ENCODE measurements at regions not wholly inside any gene's neighbourhood (a gene's known extent, or its start where the extent isn't known, plus 50 kb on each side); places are given as distances from the start of the nearest gene placed in this dataset.

GRCh38 chr1:94741996-94742395, 78.2 kb upstream of the SLC44A3 start:
- Histone ChIP-seq H3K4me3 (no peak overlapping the region), H3K9ac (no peak overlapping the region), H3K27me3 (no peaks in the 10 kb centered on the region), H3K9me3 (ENCODE audit: low read depth) (no peaks in the 10 kb centered on the region), H3K27ac (no peak overlapping the region), H3F3A (ENCODE audit: low read depth) (no peaks in the 10 kb centered on the region), H2AFZ (replicated peaks) (no peak overlapping the region), H3K36me3 (no peaks in the 10 kb centered on the region), H3K4me2 (no peak overlapping the region), H3K4me1 (no peaks in the 10 kb centered on the region), H4K20me1 (ENCODE audit: low read depth) (no peaks in the 10 kb centered on the region), H3K79me2 (ENCODE audit: low read depth) (no peaks in the 10 kb centered on the region)
- H3K36me3 Mint-ChIP-seq, result no peaks in the 10 kb centered on the region
- H3K9me3 Mint-ChIP-seq, result no peaks in the 10 kb centered on the region
- no peak for DNase-seq (ENCODE audit: low spot score)
- no peak overlapping the region for H3K27ac Mint-ChIP-seq
- TF ChIP-seq EZH2 (IDR thresholded peaks at IDR 0.05) (no peak), EZH2phosphoT487 (IDR thresholded peaks at IDR 0.05) (no peak), CTCF (IDR thresholded peaks at IDR 0.05) (no peak)
- peaks cover 3% of the 10 kb centered on the region for H3K27me3 Mint-ChIP-seq (ENCODE audit: insufficient read depth, low read depth)
- H3K4me1 Mint-ChIP-seq, result peaks cover 4% of the 10 kb centered on the region
- no peak overlapping the region for H3K4me3 Mint-ChIP-seq

- H3K4me3 ChIP-seq, result no peak overlapping the region
- no peak overlapping the region for H3K27ac ChIP-seq
- no peaks in the 10 kb centered on the region for H3K27me3 ChIP-seq
- H3K4me3 Mint-ChIP-seq, result no peak overlapping the region
- H3K27me3 Mint-ChIP-seq (ENCODE audit: insufficient read depth, low read depth), result peaks cover 3% of the 10 kb centered on the region
- H4K20me1 ChIP-seq (ENCODE audit: low read depth), result no peaks in the 10 kb centered on the region
- H3K4me2 ChIP-seq, result no peak overlapping the region
- H3K9me3 Mint-ChIP-seq, result no peaks in the 10 kb centered on the region
- no peaks in the 10 kb centered on the region for H3K9me3 ChIP-seq (ENCODE audit: low read depth)
- TF ChIP-seq EZH2 (IDR thresholded peaks at IDR 0.05), result no peak
- TF ChIP-seq CTCF (IDR thresholded peaks at IDR 0.05), result no peak
- no peak for TF ChIP-seq EZH2phosphoT487 (IDR thresholded peaks at IDR 0.05)
- H3K27ac Mint-ChIP-seq, result no peak overlapping the region
- H3K9ac ChIP-seq, result no peak overlapping the region
- no peaks in the 10 kb centered on the region for H3K4me1 Mint-ChIP-seq
- no peaks in the 10 kb centered on the region for H3K36me3 Mint-ChIP-seq
- no peaks in the 10 kb centered on the region for H3K79me2 ChIP-seq (ENCODE audit: low read depth)
- H2AFZ ChIP-seq (replicated peaks), result no peak overlapping the region
- H3F3A ChIP-seq (ENCODE audit: low read depth), result no peaks in the 10 kb centered on the region
- DNase-seq (ENCODE audit: low spot score), result no peak
- H3K36me3 ChIP-seq, result no peaks in the 10 kb centered on the region
- H3K4me1 ChIP-seq, result no peaks in the 10 kb centered on the region
Measured at GRCh38 chr1:94741510-94741909, 78.6 kb upstream of the SLC44A3 start.

- Histone ChIP-seq H3F3A (ENCODE audit: low read depth) (no peaks in the 10 kb centered on the region), H3K4me1 (no peaks in the 10 kb centered on the region), H3K9ac (no peak overlapping the region), H3K36me3 (no peaks in the 10 kb centered on the region), H3K27ac (no peak overlapping the region), H3K27me3 (no peaks in the 10 kb centered on the region), H3K4me2 (no peak overlapping the region), H3K4me3 (no peak overlapping the region), H3K9me3 (ENCODE audit: low read depth) (no peaks in the 10 kb centered on the region), H3K79me2 (ENCODE audit: low read depth) (no peaks in the 10 kb centered on the region), H4K20me1 (ENCODE audit: low read depth) (no peaks in the 10 kb centered on the region), H2AFZ (replicated peaks) (no peak overlapping the region)
- Mint-ChIP-seq H3K4me1 (no peaks in the 10 kb centered on the region), H3K27me3 (ENCODE audit: insufficient read depth, low read depth) (peaks cover 2% of the 10 kb centered on the region), H3K27ac (no peak overlapping the region), H3K36me3 (no peaks in the 10 kb centered on the region), H3K4me3 (no peak overlapping the region), H3K9me3 (no peaks in the 10 kb centered on the region)
- no peak for DNase-seq (ENCODE audit: low spot score)
- TF ChIP-seq EZH2 (IDR thresholded peaks at IDR 0.05), result no peak
- no peak for TF ChIP-seq EZH2phosphoT487 (IDR thresholded peaks at IDR 0.05)
- TF ChIP-seq CTCF (IDR thresholded peaks at IDR 0.05), result no peak
Measured at GRCh38 chr1:94739521-94740061, 80.6 kb upstream of the SLC44A3 start.
